ENCODE measurements at regions not wholly inside any gene's neighbourhood (a gene's known extent, or its start where the extent isn't known, plus 50 kb on each side); places are given as distances from the start of the nearest gene placed in this dataset.
"Not testable (repeated sequence)": the region's sequence is repeated elsewhere in the genome, so short reads cannot be mapped to it uniquely, and the experiment has no call there.

- H4K20me1 ChIP-seq (ENCODE audit: low read depth): no peaks in the 10 kb centered on the region
- H3K4me3 ChIP-seq: no peak overlapping the region
- no peaks in the 10 kb centered on the region for H3K9me3 ChIP-seq (ENCODE audit: low read depth)
- Mint-ChIP-seq H3K27ac (no peak overlapping the region), H3K27me3 (ENCODE audit: insufficient read depth, low read depth) (peaks cover 3% of the 10 kb centered on the region), H3K9me3 (peaks cover 18% of the 10 kb centered on the region), H3K4me1 (no peaks in the 10 kb centered on the region), H3K4me3 (no peak overlapping the region), H3K36me3 (peaks cover 2% of the 10 kb centered on the region)
- no peaks in the 10 kb centered on the region for H3K79me2 ChIP-seq (ENCODE audit: low read depth)
- no peak overlapping the region for H3K27ac ChIP-seq
- H3K4me2 ChIP-seq: no peak overlapping the region
- H3K36me3 ChIP-seq: no peaks in the 10 kb centered on the region
- no peak overlapping the region for H2AFZ ChIP-seq (replicated peaks)
- peak; percentile 2 for DNase-seq (ENCODE audit: low spot score)
- H3F3A ChIP-seq (ENCODE audit: low read depth): no peaks in the 10 kb centered on the region
- H3K9ac ChIP-seq: no peak overlapping the region
- TF ChIP-seq EZH2 (IDR thresholded peaks at IDR 0.05) (no peak), EZH2phosphoT487 (IDR thresholded peaks at IDR 0.05) (no peak), CTCF (IDR thresholded peaks at IDR 0.05) (peak; percentile 39)
- no peaks in the 10 kb centered on the region for H3K27me3 ChIP-seq
- no peaks in the 10 kb centered on the region for H3K4me1 ChIP-seq
Measured at GRCh38 chr6:60754879-60755278, 1531.1 kb downstream of the KHDRBS2 start.

- H3K27me3 ChIP-seq; H3F3A ChIP-seq (ENCODE audit: low read depth); H3K27me3 Mint-ChIP-seq (ENCODE audit: insufficient read depth, low read depth); H3K4me1 ChIP-seq; H3K4me3 Mint-ChIP-seq; H3K27ac Mint-ChIP-seq; H3K79me2 ChIP-seq (ENCODE audit: low read depth); H2AFZ ChIP-seq (replicated peaks); H3K36me3 Mint-ChIP-seq; H3K4me3 ChIP-seq; DNase-seq (ENCODE audit: low spot score); H4K20me1 ChIP-seq (ENCODE audit: low read depth); H3K9me3 ChIP-seq (ENCODE audit: low read depth); H3K4me1 Mint-ChIP-seq; H3K9me3 Mint-ChIP-seq; H3K9ac ChIP-seq; H3K36me3 ChIP-seq; H3K27ac ChIP-seq; H3K4me2 ChIP-seq: not testable (repeated sequence)
Measured at GRCh38 chr6:60750353-60751081, 1535.5 kb downstream of the KHDRBS2 start.

- not testable (repeated sequence) for H3K27ac ChIP-seq; H3K27me3 Mint-ChIP-seq (ENCODE audit: insufficient read depth, low read depth); H3K36me3 Mint-ChIP-seq; H2AFZ ChIP-seq (replicated peaks); H3K4me2 ChIP-seq; H3K79me2 ChIP-seq (ENCODE audit: low read depth); H3K9me3 Mint-ChIP-seq; H3K9ac ChIP-seq; H3F3A ChIP-seq (ENCODE audit: low read depth); H3K9me3 ChIP-seq (ENCODE audit: low read depth); H3K4me1 Mint-ChIP-seq; H3K4me3 ChIP-seq; H3K4me3 Mint-ChIP-seq; H4K20me1 ChIP-seq (ENCODE audit: low read depth); H3K27ac Mint-ChIP-seq; H3K27me3 ChIP-seq; H3K36me3 ChIP-seq; DNase-seq (ENCODE audit: low spot score); H3K4me1 ChIP-seq
Measured at GRCh38 chr6:60747765-60748556, 1538.1 kb downstream of the KHDRBS2 start.

- not testable (repeated sequence) for H3K9me3 Mint-ChIP-seq; H4K20me1 ChIP-seq (ENCODE audit: low read depth); H3K4me2 ChIP-seq; H3K27ac ChIP-seq; H3K79me2 ChIP-seq (ENCODE audit: low read depth); H3K27me3 ChIP-seq; H3K36me3 ChIP-seq; H3K4me3 Mint-ChIP-seq; H3F3A ChIP-seq (ENCODE audit: low read depth); H3K4me1 ChIP-seq; H3K4me3 ChIP-seq; H3K9me3 ChIP-seq (ENCODE audit: low read depth); H3K27me3 Mint-ChIP-seq (ENCODE audit: insufficient read depth, low read depth); H3K27ac Mint-ChIP-seq; H3K36me3 Mint-ChIP-seq; DNase-seq (ENCODE audit: low spot score); H3K9ac ChIP-seq
- H3K4me1 Mint-ChIP-seq: peaks cover 13% of the 10 kb centered on the region
- H2AFZ ChIP-seq (replicated peaks): peak overlapping the region; percentile 5
Measured at GRCh38 chr6:60737764-60738425, 1548.1 kb downstream of the KHDRBS2 start.

- H3K4me3 ChIP-seq; H3F3A ChIP-seq (ENCODE audit: low read depth); H3K4me2 ChIP-seq; H3K4me3 Mint-ChIP-seq; H3K36me3 ChIP-seq; H3K27me3 ChIP-seq; H4K20me1 ChIP-seq (ENCODE audit: low read depth); H3K4me1 ChIP-seq; H3K36me3 Mint-ChIP-seq; H3K27ac Mint-ChIP-seq; H2AFZ ChIP-seq (replicated peaks); H3K9me3 Mint-ChIP-seq; H3K9ac ChIP-seq; DNase-seq (ENCODE audit: low spot score); H3K79me2 ChIP-seq (ENCODE audit: low read depth); H3K27ac ChIP-seq; H3K27me3 Mint-ChIP-seq (ENCODE audit: insufficient read depth, low read depth); H3K9me3 ChIP-seq (ENCODE audit: low read depth): not testable (repeated sequence)
- H3K4me1 Mint-ChIP-seq: peaks cover 13% of the 10 kb centered on the region
Measured at GRCh38 chr6:60737315-60737714, 1548.7 kb downstream of the KHDRBS2 start.

GRCh38 chr6:60723935-60724334 is 1562.1 kb downstream of the KHDRBS2 start:
- H4K20me1 ChIP-seq (ENCODE audit: low read depth); H3K4me3 Mint-ChIP-seq; H3K9me3 ChIP-seq (ENCODE audit: low read depth); H3K4me1 Mint-ChIP-seq; H3K4me1 ChIP-seq; H3K9ac ChIP-seq; H2AFZ ChIP-seq (replicated peaks); H3K9me3 Mint-ChIP-seq; H3K27me3 ChIP-seq; H3K27ac ChIP-seq; H3K36me3 ChIP-seq; H3K4me2 ChIP-seq; H3K4me3 ChIP-seq; DNase-seq (ENCODE audit: low spot score); H3K36me3 Mint-ChIP-seq; H3K79me2 ChIP-seq (ENCODE audit: low read depth); H3K27me3 Mint-ChIP-seq (ENCODE audit: insufficient read depth, low read depth); H3F3A ChIP-seq (ENCODE audit: low read depth); H3K27ac Mint-ChIP-seq: not testable (repeated sequence)

Measured in neural progenitor cell (in vitro differentiated cells).